Chondrocyte (in vitro differentiated cells): ENCODE measurements at regions not wholly inside any gene's neighbourhood (a gene's known extent, or its start where the extent isn't known, plus 50 kb on each side); places are given as distances from the start of the nearest gene placed in this dataset.

Source experiments
- DNase-seq: peaks from one replicate; pipeline ENCODE4 v3.0.0; 2021; ENCODE audit warnings: mixed read lengths, low spot score
- H3K27ac Mint-ChIP-seq: one replicate; pipeline ENCODE4 v1.8.0; 2021; ENCODE audit warnings: mild to moderate bottlenecking, moderate library complexity, mixed read lengths; ENCODE audit not compliant: unreplicated experiment
- H3K27me3 Mint-ChIP-seq: 2 replicates; pipeline ENCODE4 v1.8.0; 2021; ENCODE audit warnings: low read depth, mixed read lengths
- H3K36me3 Mint-ChIP-seq: 2 replicates; pipeline ENCODE4 v1.8.0; 2021; ENCODE audit warnings: low read depth, mixed read lengths
- H3K4me1 Mint-ChIP-seq: 2 replicates; pipeline ENCODE4 v1.8.0; 2021; ENCODE audit warnings: low read depth, mild to moderate bottlenecking, mixed read lengths
- H3K4me3 Mint-ChIP-seq: one replicate; pipeline ENCODE4 v1.8.0; 2021; ENCODE audit warnings: mild to moderate bottlenecking, moderate library complexity, mixed read lengths; ENCODE audit not compliant: unreplicated experiment
- H3K9me3 Mint-ChIP-seq: 2 replicates; pipeline ENCODE4 v1.8.0; 2021; ENCODE audit warnings: low read depth, mixed read lengths
- TF ChIP-seq, protein P1 (sequence below): fragments of 200-600 bp; sonication (generic); IDR thresholded peaks from 2 replicates; pipeline ENCODE4 v1.5.0; 2021; ENCODE audit warnings: antibody characterized with exemption, mild to moderate bottlenecking, moderate library complexity

DNA sequence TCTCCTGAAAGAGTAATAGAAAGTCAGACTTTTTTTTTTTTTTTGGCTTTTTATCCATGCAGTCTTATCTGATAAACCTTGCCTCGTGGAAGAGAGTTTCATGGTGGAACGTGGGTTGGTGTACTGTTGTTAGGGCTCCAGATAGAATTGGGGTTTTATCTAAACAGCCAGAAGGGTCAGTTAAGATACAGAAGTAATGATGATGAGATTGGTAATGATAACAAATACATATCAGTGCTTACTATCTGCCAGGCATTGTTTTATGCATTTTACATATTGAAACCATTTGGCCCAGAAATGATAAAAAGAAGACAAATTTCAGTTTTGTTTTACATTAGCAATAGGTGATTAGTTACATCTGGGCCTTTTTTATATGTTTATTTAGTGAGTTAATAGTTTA, 372.8 kb upstream of the PRICKLE1 start:
- TF ChIP-seq, protein P1, sequence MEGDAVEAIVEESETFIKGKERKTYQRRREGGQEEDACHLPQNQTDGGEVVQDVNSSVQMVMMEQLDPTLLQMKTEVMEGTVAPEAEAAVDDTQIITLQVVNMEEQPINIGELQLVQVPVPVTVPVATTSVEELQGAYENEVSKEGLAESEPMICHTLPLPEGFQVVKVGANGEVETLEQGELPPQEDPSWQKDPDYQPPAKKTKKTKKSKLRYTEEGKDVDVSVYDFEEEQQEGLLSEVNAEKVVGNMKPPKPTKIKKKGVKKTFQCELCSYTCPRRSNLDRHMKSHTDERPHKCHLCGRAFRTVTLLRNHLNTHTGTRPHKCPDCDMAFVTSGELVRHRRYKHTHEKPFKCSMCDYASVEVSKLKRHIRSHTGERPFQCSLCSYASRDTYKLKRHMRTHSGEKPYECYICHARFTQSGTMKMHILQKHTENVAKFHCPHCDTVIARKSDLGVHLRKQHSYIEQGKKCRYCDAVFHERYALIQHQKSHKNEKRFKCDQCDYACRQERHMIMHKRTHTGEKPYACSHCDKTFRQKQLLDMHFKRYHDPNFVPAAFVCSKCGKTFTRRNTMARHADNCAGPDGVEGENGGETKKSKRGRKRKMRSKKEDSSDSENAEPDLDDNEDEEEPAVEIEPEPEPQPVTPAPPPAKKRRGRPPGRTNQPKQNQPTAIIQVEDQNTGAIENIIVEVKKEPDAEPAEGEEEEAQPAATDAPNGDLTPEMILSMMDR, result no peak
- no peak for DNase-seq

DNA sequence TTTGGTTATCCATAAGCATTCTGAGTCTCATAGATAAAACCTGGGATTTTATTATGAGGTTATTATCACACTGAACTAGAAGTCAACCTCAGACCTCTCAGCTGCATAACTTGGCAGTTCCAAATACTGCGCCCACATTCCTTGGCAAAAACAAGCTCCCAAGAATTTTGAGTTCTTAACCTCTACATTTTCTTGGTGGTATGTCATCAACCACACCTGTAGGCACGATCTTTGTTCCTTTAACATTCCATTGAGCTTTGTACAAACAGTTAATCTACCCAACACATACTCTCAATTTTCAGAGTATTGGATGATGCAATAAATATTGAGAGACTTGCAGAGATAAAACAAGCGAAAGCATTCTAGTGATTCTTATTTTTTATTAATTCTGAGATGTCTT, 371.8 kb upstream of the PRICKLE1 start:
- TF ChIP-seq, protein P1, result no peak
- no peak overlapping the region for H3K4me3 Mint-ChIP-seq
- H3K4me1 Mint-ChIP-seq, result peaks cover 72% of the 10 kb centered on the region
- H3K27me3 Mint-ChIP-seq, result no peaks in the 10 kb centered on the region
- H3K36me3 Mint-ChIP-seq, result no peaks in the 10 kb centered on the region
- H3K9me3 Mint-ChIP-seq, result peaks cover 2% of the 10 kb centered on the region
- H3K27ac Mint-ChIP-seq, result no peak overlapping the region
- no peak for DNase-seq

More for the DNA sequence above, 372.8 kb upstream of the PRICKLE1 start:
- Mint-ChIP-seq H3K4me3 (no peak overlapping the region), H3K4me1 (peaks cover 72% of the 10 kb centered on the region), H3K9me3 (peaks cover 2% of the 10 kb centered on the region), H3K36me3 (no peaks in the 10 kb centered on the region), H3K27ac (no peak overlapping the region), H3K27me3 (no peaks in the 10 kb centered on the region)

DNA sequence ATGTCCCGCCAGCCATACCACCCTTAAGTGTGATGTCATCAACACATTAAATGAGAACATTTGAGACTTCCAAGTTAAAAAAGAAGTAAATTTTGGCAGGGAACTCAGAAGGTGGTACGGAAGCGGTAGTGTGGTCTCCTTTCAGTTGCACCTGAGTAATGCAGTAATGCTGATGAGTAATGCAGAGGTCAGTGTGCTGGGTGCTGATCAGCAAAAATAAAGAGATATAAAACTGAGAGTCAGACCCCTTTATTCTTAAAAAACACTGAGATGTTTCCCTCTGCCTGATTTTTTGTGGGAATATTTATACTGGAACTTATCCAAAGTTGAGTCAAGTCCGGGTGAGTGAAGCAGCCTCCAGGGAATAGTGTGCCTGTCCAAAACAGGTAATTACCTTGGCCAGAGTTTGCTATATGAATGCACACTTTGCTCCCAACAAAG, 370.6 kb upstream of the PRICKLE1 start:
- H3K27me3 Mint-ChIP-seq, result no peaks in the 10 kb centered on the region
- TF ChIP-seq, protein P1, result no peak
- DNase-seq, result no peak
- no peak overlapping the region for H3K4me3 Mint-ChIP-seq
- H3K4me1 Mint-ChIP-seq, result peaks cover 67% of the 10 kb centered on the region
- H3K9me3 Mint-ChIP-seq, result peaks cover 2% of the 10 kb centered on the region
- H3K27ac Mint-ChIP-seq, result peak overlapping the region; percentile 42
- H3K36me3 Mint-ChIP-seq, result no peaks in the 10 kb centered on the region

DNA sequence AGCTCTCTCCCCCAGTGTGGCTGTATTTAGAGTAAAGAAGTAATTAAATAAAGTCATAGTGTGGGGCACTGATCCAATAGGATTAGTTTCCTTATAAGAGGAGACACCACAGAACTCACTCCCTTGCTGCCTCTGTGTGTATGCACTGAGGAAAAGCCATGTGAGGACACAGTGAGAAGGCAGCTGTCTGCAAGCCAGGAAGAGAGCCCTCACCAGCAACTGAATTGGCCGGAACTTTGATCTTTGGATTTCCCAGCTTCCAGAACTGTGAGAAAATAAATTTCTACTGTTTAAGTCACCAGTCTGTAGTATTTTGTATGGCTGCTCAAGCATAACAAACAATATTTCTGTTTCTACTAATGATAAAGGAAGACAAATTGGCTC, 368.7 kb upstream of the PRICKLE1 start:
- Mint-ChIP-seq H3K27ac (peak overlapping the region; percentile 89), H3K36me3 (no peaks in the 10 kb centered on the region), H3K27me3 (no peaks in the 10 kb centered on the region), H3K4me1 (peaks cover 58% of the 10 kb centered on the region), H3K9me3 (peaks cover 2% of the 10 kb centered on the region), H3K4me3 (no peak overlapping the region)
- DNase-seq, result no peak
- TF ChIP-seq, protein P1, result no peak

DNA sequence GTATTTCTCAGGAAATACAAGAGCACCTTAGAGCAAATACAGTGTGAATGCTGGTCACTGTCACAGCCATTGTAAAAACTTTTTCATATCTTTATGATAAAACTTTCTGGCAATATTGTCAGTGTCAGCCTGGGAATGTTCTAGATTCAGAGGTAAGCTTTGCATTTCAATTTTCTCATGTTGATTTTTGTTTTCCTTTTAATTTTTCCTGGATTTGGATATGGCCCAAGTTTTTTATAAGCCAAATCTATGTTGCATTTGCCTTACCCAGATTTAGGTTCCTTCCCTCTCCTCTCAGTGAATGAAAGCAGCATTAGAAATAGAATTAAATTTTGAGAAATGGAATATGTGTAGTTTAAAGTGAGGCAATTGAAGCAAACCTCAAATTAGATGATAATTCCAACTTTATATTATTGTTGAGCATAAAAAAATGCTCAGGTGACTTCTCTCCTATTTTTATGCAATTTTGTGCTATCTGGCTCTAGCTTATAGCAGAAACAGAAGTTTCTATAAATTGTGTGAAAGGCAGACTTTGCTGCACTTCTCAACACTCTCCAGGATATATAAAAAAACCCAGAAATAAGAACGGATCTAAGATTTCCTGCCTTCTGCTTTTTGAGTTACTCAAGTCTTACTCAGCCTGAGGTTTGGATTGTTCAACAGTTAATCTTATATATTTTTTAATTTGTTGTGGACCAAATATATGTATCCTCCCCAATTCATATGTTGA, 368.2 kb upstream of the PRICKLE1 start:
- TF ChIP-seq, protein P1, result no peak
- peaks cover 52% of the 10 kb centered on the region for H3K4me1 Mint-ChIP-seq
- no peaks in the 10 kb centered on the region for H3K27me3 Mint-ChIP-seq
- H3K4me3 Mint-ChIP-seq, result no peak overlapping the region
- no peaks in the 10 kb centered on the region for H3K36me3 Mint-ChIP-seq
- H3K27ac Mint-ChIP-seq, result peak overlapping the region; percentile 89
- peaks cover 2% of the 10 kb centered on the region for H3K9me3 Mint-ChIP-seq
- DNase-seq, result no peak
